ENCODE measurements at regions not wholly inside any gene's neighbourhood (a gene's known extent, or its start where the extent isn't known, plus 50 kb on each side); places are given as distances from the start of the nearest gene placed in this dataset.
A peak's percentile ranks its signal among the peaks of the same experiment; 100 is the strongest.

- Histone ChIP-seq H4K20me1 (replicated peaks; ENCODE audit: insufficient read depth) (no peaks in the 10 kb centered on the region), H3K36me3 (ENCODE audit: insufficient read depth) (no peaks in the 10 kb centered on the region; the same call in 1 of the 2 replicates), H3K4me1 (ENCODE audit: insufficient read depth) (peaks cover 34% of the 10 kb centered on the region), H2AFZ (no peak overlapping the region), H3K79me2 (replicated peaks; ENCODE audit: insufficient read depth) (no peaks in the 10 kb centered on the region), H3F3A (replicated peaks; ENCODE audit: low read depth) (peaks cover 12% of the 10 kb centered on the region; the same call in 1 of the 2 replicates), H3K9me2 (ENCODE audit: insufficient read depth) (peaks cover 10% of the 10 kb centered on the region), H3K27ac (ENCODE audit: low read depth) (peak overlapping the region; percentile 73), H3K4me3 (peak overlapping the region; percentile 37; the same call in 1 of the 2 replicates), H3K4me2 (peak overlapping the region; percentile 67), H3K27me3 (ENCODE audit: insufficient read depth) (no peaks in the 10 kb centered on the region)
- H3K27ac Mint-ChIP-seq = peak overlapping the region; percentile 94
- H3K4me3 Mint-ChIP-seq = peak overlapping the region; percentile 17; the same call in 2 of the 3 replicates
- TF ChIP-seq STAT1 (IDR thresholded peaks at IDR 0.05; ENCODE audit: unreplicated experiment) (no peak), ETS1 (IDR thresholded peaks at IDR 0.05) (no peak), CREB1 (CRISPR knock-in tag; IDR thresholded peaks at IDR 0.05; ENCODE audit: low read depth) (no peak), EZH2 (IDR thresholded peaks at IDR 0.05; ENCODE audit: low read depth, unreplicated experiment) (no peak), ZNF331 (CRISPR knock-in tag; IDR thresholded peaks at IDR 0.05; ENCODE audit: low read depth) (no peak), POLR2AphosphoS5 (IDR thresholded peaks at IDR 0.05; ENCODE audit: low read depth) (no peak), ZNF462 (CRISPR knock-in tag; IDR thresholded peaks at IDR 0.05) (no peak), CTCF (conservative IDR thresholded peaks at IDR 0.05; ENCODE audit: low read depth in 2 of 2) (peak in 1 of 2 experiments; percentile 21; a peak in 1 of 4 replicates), EZH2phosphoT487 (IDR thresholded peaks at IDR 0.05; ENCODE audit: unreplicated experiment) (no peak), REST (IDR thresholded peaks at IDR 0.05; ENCODE audit: unreplicated experiment) (no peak), JUNB (IDR thresholded peaks at IDR 0.05; ENCODE audit: unreplicated experiment) (no peak), ZNF114 (CRISPR knock-in tag; IDR thresholded peaks at IDR 0.05) (0 out of 2 replicates have a peak, but pooled peaks have one; percentile 50), NANOG (IDR thresholded peaks at IDR 0.05; ENCODE audit: borderline replicate concordance) (peak; percentile 80; the same call in 1 of the 2 replicates)
- ATAC-seq (peak; percentile 83), DNase-seq (ENCODE audit: low spot score) (peak; percentile 71)
- H3K36me3 Mint-ChIP-seq (ENCODE audit: low read depth) = peaks cover 30% of the 10 kb centered on the region
- peaks cover 21% of the 10 kb centered on the region for H3K9me3 Mint-ChIP-seq
- H3K27me3 Mint-ChIP-seq (ENCODE audit: insufficient read depth, low read depth, poor library complexity) = peaks cover 5% of the 10 kb centered on the region
- peaks cover 36% of the 10 kb centered on the region for H3K4me1 Mint-ChIP-seq
Observed at GRCh38 chr13:30052120-30052519, 201.7 kb upstream of the UBL3 start.

Measured in GM23338 (cell line).